AG04450 (cell line): ENCODE measurements at regions not wholly inside any gene's neighbourhood (a gene's known extent, or its start where the extent isn't known, plus 50 kb on each side); places are given as distances from the start of the nearest gene placed in this dataset.

ENCODE experiments used
- CTCF ChIA-PET: fragments of 300-600, 350-600 bp; formaldehyde crosslinking; extraction: SDS; loops from one replicate; lab custom pipeline; 2022; ENCODE audit warnings: antibody characterized with exemption, inconsistent platforms; lab: Charles Lee
- POLR2A ChIA-PET: fragments of 350-600 bp; formaldehyde crosslinking; extraction: SDS; loops from one replicate; lab custom pipeline; 2021; ENCODE audit warnings: antibody characterized with exemption, inconsistent platforms; lab: Yijun Ruan, JAX
- DNase-seq: peaks from one replicate; pipeline ENCODE4 v3.0.0-alpha.2; 2011; ENCODE audit warnings: low read depth, low spot score
- H3K27ac ChIP-seq: one replicate; pipeline ENCODE4 v1.5.1; 2012; ENCODE audit warnings: low read depth, low read length, control low read depth
- H3K27me3 ChIP-seq: one replicate; pipeline ENCODE4 v1.6.0; 2012; ENCODE audit warnings: low read length; ENCODE audit not compliant: control insufficient read depth, insufficient read depth
- H3K4me3 ChIP-seq: 2 replicates; pipeline ENCODE4 v1.5.1; 2011; ENCODE audit warnings: mild to moderate bottlenecking, low read depth, low read length, control low read depth
- H3K9me3 ChIP-seq: 2 replicates; pipeline ENCODE4 v1.5.1; 2012; ENCODE audit warnings: low read length; ENCODE audit not compliant: control insufficient read depth, insufficient read depth
- CTCF ChIP-seq: IDR thresholded peaks from 2 replicates; pipeline ENCODE4 v1.5.1; 2011; ENCODE audit warnings: low read depth, low read length, control low read depth, inconsistent platforms

GRCh38 chr17:79369001-79369400, 241.8 kb downstream of the RBFOX3 start:
- no peak for DNase-seq
- ChIA-PET CTCF (no interaction called here), POLR2A (no interaction called here)
- H3K9me3 ChIP-seq: no peaks in the 10 kb centered on the region; the same call in 1 of the 2 replicates
- peaks cover 7% of the 10 kb centered on the region for H3K27me3 ChIP-seq
- no peak overlapping the region for H3K27ac ChIP-seq
- TF ChIP-seq CTCF: no peak
- H3K4me3 ChIP-seq: no peak overlapping the region

GRCh38 chr17:79368521-79368920, 242.3 kb downstream of the RBFOX3 start:
- H3K27me3 ChIP-seq: peaks cover 7% of the 10 kb centered on the region
- H3K9me3 ChIP-seq: no peaks in the 10 kb centered on the region; the same call in 1 of the 2 replicates
- DNase-seq: no peak
- CTCF ChIA-PET: no interaction called here
- no peak overlapping the region for H3K27ac ChIP-seq
- no peak overlapping the region for H3K4me3 ChIP-seq
- POLR2A ChIA-PET: no interaction called here
- no peak for TF ChIP-seq CTCF

GRCh38 chr17:79366988-79367571, 243.8 kb downstream of the RBFOX3 start:
- POLR2A ChIA-PET: no interaction called here
- no peak overlapping the region for H3K27ac ChIP-seq
- TF ChIP-seq CTCF: no peak
- no peaks in the 10 kb centered on the region; the same call in 1 of the 2 replicates for H3K9me3 ChIP-seq
- no peak overlapping the region for H3K4me3 ChIP-seq
- no peak for DNase-seq
- CTCF ChIA-PET: interaction anchor here (1.8 kb wide), 1 partner anchor 25 kb away, joined by 5 read pairs; no protein-coding TSS in a partner anchor
- H3K27me3 ChIP-seq: peaks cover 9% of the 10 kb centered on the region

GRCh38 chr17:79365836-79366770, 244.7 kb downstream of the RBFOX3 start:
- CTCF ChIA-PET: interaction anchor here (0.6 to 1.8 kb wide), 2 partner anchors 26 to 276 kb away, joined by 5 to 7 read pairs; no protein-coding TSS in a partner anchor
- POLR2A ChIA-PET: no interaction called here
- DNase-seq: no peak
- Histone ChIP-seq H3K9me3 (no peaks in the 10 kb centered on the region; the same call in 1 of the 2 replicates), H3K27me3 (peaks cover 7% of the 10 kb centered on the region), H3K4me3 (no peak overlapping the region), H3K27ac (no peak overlapping the region)
- TF ChIP-seq CTCF: no peak

GRCh38 chr17:79365351-79365750, 245.5 kb downstream of the RBFOX3 start:
- no peak overlapping the region for H3K27ac ChIP-seq
- H3K27me3 ChIP-seq: peaks cover 7% of the 10 kb centered on the region
- TF ChIP-seq CTCF: no peak
- H3K4me3 ChIP-seq: no peak overlapping the region
- ChIA-PET POLR2A (no interaction called here), CTCF (no interaction called here)
- no peak for DNase-seq
- H3K9me3 ChIP-seq: no peaks in the 10 kb centered on the region; the same call in 1 of the 2 replicates
